ENCODE measurements at regions not wholly inside any gene's neighbourhood (a gene's known extent, or its start where the extent isn't known, plus 50 kb on each side); places are given as distances from the start of the nearest gene placed in this dataset.

DNA sequence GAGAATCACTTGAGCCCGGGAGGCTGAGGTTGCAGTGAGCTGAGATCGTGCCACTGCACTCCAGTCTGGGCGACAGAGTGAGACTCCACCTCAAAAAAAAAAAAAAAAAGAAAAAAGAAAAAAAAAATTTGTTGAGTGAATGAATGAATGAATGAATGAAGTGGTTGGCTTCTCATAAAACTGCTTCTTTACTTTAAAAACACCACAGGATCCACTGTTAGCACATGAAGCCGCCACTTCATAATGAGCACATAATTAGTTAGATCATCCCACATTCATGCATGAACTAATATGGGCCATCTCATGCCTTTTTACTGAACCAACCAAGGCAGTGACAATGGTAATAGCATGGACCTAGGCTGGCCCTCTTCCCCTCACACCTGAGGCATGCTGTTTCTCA, 135.0 kb upstream of the XYLT1 start:
- Histone ChIP-seq H3K4me3 (ENCODE audit: low read length in 2 of 2) (no peak overlapping the region), H3K9me3 (ENCODE audit: control insufficient read depth, low read length) (no peaks in the 10 kb centered on the region), H3K36me3 (ENCODE audit: control insufficient read depth in 1 of 2, insufficient read depth in 2 of 2, low read length in 1 of 2) (no peaks in the 10 kb centered on the region), H3K27ac (ENCODE audit: low read depth in 1 of 2, low read length in 2 of 2) (no peak overlapping the region), H3K4me1 (ENCODE audit: control insufficient read depth in 1 of 2, insufficient read depth in 2 of 2, low read length in 2 of 2) (no peaks in the 10 kb centered on the region), H3K27me3 (ENCODE audit: control insufficient read depth in 1 of 2, insufficient read depth in 2 of 2, low read length in 1 of 2) (peaks cover 0 to 2% of the 10 kb centered on the region in 2 donors)
- WGBS, 2 donors: 92 to 96% methylated on average over 4 of the region's 4 CpGs
- ATAC-seq (ENCODE audit: low FRiP score): no peak
- intact Hi-C loops (cut with DNase I): no loop called here
- DNase-seq: no peak

DNA sequence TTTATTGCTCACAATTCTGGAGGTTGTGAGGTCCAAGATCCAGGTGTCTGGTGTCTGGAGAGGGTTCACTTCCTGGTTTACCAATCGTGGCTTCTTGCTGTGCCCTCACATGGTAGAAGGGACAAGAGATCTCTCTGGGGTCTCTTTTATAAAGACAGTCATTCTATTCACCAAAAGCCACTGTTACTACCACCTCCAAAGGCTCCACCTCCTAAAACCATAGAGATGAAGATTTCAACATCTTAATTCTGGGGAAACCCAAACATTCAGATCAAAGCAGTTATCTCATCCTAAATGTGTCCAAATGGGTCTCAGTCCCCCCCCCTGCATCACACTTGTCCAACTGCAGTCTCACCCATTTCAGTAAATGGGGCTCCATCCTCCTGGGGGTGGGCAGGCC, 132.9 kb upstream of the XYLT1 start:
- 29 to 40% methylated on average over 1 of the region's 1 CpG for WGBS, 2 donors
- no peak for DNase-seq
- no peak for ATAC-seq (ENCODE audit: low FRiP score)

DNA sequence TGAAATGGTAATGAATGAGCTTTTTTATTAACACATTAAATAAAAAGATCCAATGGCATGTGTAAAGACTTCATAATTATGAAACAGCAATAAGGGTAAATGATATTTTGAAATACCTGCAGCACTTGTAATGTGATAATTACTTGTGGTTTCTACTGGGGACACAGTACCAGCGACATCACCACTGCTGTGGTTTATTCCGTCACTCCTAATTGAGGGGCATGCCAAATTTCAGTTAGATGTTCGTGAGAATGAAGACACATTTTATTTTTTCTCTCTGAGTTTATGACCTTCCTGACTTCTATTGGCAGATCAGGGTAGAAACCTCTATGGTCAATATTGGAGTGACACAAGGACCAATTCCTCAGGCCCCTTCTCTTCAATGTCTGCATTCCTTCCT, 131.9 kb upstream of the XYLT1 start:
- H3K4me3 ChIP-seq (ENCODE audit: low read length in 2 of 2): no peak overlapping the region
- peaks cover 1% of the 10 kb centered on the region for H3K9me3 ChIP-seq (ENCODE audit: control insufficient read depth, low read length)
- H3K4me1 ChIP-seq (ENCODE audit: control insufficient read depth in 1 of 2, insufficient read depth in 2 of 2, low read length in 2 of 2): no peaks in the 10 kb centered on the region
- H3K27me3 ChIP-seq (ENCODE audit: control insufficient read depth in 1 of 2, insufficient read depth in 2 of 2, low read length in 1 of 2): peaks cover 0 to 2% of the 10 kb centered on the region in 2 donors
- no peaks in the 10 kb centered on the region for H3K36me3 ChIP-seq (ENCODE audit: control insufficient read depth in 1 of 2, insufficient read depth in 2 of 2, low read length in 1 of 2)
- ATAC-seq (ENCODE audit: low FRiP score) (no peak), DNase-seq (no peak)
- 69 to 75% methylated on average over 3 of the region's 3 CpGs for WGBS, 2 donors
- intact Hi-C loops (cut with DNase I): no loop called here
- H3K27ac ChIP-seq (ENCODE audit: low read depth in 1 of 2, low read length in 2 of 2): no peak overlapping the region

More for the DNA sequence above, 132.9 kb upstream of the XYLT1 start:
- no peaks in the 10 kb centered on the region for H3K4me1 ChIP-seq (ENCODE audit: control insufficient read depth in 1 of 2, insufficient read depth in 2 of 2, low read length in 2 of 2)
- H3K4me3 ChIP-seq (ENCODE audit: low read length in 2 of 2): no peak overlapping the region
- intact Hi-C loops (cut with DNase I): no loop called here
- H3K27ac ChIP-seq (ENCODE audit: low read depth in 1 of 2, low read length in 2 of 2): no peak overlapping the region
- peaks cover 0 to 2% of the 10 kb centered on the region in 2 donors for H3K27me3 ChIP-seq (ENCODE audit: control insufficient read depth in 1 of 2, insufficient read depth in 2 of 2, low read length in 1 of 2)
- peaks cover 1% of the 10 kb centered on the region for H3K9me3 ChIP-seq (ENCODE audit: control insufficient read depth, low read length)
- H3K36me3 ChIP-seq (ENCODE audit: control insufficient read depth in 1 of 2, insufficient read depth in 2 of 2, low read length in 1 of 2): no peaks in the 10 kb centered on the region

DNA sequence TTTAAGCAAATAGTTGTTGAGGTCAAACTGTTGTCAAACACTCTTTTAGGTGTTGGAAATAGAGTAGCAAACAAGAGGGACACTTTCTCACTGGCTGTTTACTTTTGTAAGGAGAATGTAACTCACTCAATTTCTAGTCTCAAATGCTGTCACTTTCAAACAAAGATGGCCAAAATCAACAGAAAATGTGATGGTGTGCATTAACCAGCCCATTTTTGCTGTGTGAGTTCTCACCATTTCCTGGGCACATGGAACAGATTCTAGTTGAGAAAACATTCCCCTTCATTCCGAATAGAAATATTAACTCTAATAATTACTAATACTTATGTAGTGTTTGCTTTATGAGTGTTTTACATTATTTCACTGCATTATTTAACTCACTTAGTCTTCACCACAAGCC, 128.2 kb upstream of the XYLT1 start:
- H3K36me3 ChIP-seq (ENCODE audit: control insufficient read depth in 1 of 2, insufficient read depth in 2 of 2, low read length in 1 of 2): no peaks in the 10 kb centered on the region
- peaks cover 0 to 2% of the 10 kb centered on the region in 2 donors for H3K27me3 ChIP-seq (ENCODE audit: control insufficient read depth in 1 of 2, insufficient read depth in 2 of 2, low read length in 1 of 2)
- intact Hi-C loops (cut with DNase I): no loop called here
- no peak overlapping the region for H3K27ac ChIP-seq (ENCODE audit: low read depth in 1 of 2, low read length in 2 of 2)
- DNase-seq: no peak
- H3K9me3 ChIP-seq (ENCODE audit: control insufficient read depth, low read length): peaks cover 1% of the 10 kb centered on the region
- H3K4me1 ChIP-seq (ENCODE audit: control insufficient read depth in 1 of 2, insufficient read depth in 2 of 2, low read length in 2 of 2): no peaks in the 10 kb centered on the region
- no peak for ATAC-seq (ENCODE audit: low FRiP score)
- no peak overlapping the region for H3K4me3 ChIP-seq (ENCODE audit: low read length in 2 of 2)
- WGBS, 2 donors: 77 to 82% methylated on average over 1 of the region's 1 CpG

DNA sequence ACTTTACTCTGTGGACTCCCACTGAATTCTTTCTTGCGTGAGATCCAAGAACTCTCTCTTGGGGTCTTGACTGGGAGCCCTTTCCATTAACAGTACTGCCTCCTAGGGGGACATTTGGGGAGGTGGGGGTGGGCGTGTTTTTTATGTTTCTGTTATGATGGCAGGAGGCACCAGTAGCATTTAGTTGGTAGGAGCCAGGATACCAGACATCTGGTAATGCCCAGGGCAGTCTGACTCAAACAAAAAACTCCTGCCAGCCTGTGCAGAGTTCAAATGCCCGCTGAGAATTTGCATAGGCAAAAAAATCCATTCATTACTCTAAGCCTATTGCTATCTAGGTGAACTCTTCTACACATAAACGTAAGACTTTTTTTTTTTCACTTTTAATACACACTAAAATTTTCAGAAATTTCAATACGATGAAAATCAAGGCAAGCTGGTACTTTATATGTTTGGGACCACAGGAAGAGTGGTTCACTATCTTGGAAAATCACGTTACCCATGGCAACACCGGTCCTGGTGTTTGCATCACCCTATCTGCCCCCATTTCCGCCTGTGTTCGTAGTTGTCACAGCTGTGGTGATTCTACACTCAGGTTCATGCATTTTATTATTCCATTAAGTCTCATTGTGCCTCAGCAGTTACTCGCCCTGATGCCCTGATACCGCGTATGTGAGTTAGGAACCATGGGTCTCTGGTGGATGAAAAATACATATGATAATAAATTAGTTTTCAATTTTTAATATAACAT, 121.1 kb upstream of the XYLT1 start:
- Histone ChIP-seq H3K4me1 (ENCODE audit: control insufficient read depth in 1 of 2, insufficient read depth in 2 of 2, low read length in 2 of 2) (no peaks in the 10 kb centered on the region), H3K36me3 (ENCODE audit: control insufficient read depth in 1 of 2, insufficient read depth in 2 of 2, low read length in 1 of 2) (no peaks in the 10 kb centered on the region), H3K4me3 (ENCODE audit: low read length in 2 of 2) (no peak overlapping the region), H3K27me3 (ENCODE audit: control insufficient read depth in 1 of 2, insufficient read depth in 2 of 2, low read length in 1 of 2) (peaks cover 0 to 5% of the 10 kb centered on the region in 2 donors), H3K27ac (ENCODE audit: low read depth in 1 of 2, low read length in 2 of 2) (no peak overlapping the region), H3K9me3 (ENCODE audit: control insufficient read depth, low read length) (no peaks in the 10 kb centered on the region)
- no peak for ATAC-seq (ENCODE audit: low FRiP score)
- 77 to 79% methylated on average over 12 of the region's 12 CpGs for WGBS, 2 donors
- DNase-seq: no peak
- intact Hi-C loops (cut with DNase I): no loop called here

DNA sequence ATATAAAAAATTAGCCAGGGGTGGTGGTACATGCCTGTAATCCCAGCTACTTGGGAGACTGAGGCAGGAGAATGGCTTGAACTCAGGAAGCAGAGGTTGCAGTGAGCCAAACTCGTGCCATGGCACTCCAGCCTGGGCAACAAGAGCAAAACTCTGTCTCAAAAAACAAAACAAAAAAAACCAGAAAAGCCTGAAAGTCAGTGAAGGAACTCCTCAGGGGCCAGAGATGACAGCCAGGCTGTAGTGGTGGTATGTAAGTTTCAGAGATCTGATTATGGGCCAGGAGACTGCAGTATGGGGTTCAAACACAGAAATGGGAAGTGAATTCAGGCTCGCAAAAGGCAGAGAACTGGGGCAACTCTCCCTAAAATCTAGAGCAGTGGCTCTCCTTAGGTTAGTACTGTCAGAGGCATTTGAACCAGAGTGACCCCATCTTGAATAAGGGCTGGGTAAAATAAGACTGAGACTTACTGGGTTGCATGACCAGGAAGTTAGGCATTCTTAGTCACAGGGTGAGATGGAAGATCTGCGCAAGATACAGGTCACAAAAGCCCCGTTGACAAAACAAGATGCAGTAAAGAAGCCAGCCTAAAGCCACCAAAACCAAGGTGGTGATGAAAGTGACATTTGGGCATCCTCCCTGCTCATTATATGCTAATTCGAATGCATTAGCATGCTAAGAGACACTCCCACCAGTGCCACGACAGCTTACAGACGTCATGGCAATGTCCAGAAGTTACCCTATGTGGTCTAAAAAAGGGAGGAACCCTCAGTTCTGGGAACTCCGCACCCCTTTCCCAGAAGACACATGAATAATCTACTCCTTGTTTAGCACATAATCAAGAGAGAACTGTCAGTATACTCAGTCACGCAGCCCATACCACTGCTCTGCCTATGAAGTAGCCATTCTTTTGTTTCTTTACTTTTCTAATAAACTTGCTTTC, 120.2 kb upstream of the XYLT1 start:
- ATAC-seq (ENCODE audit: low FRiP score) (no peak), DNase-seq (no peak)
- Histone ChIP-seq H3K4me3 (ENCODE audit: low read length in 2 of 2) (no peak overlapping the region), H3K27ac (ENCODE audit: low read depth in 1 of 2, low read length in 2 of 2) (no peak overlapping the region), H3K27me3 (ENCODE audit: control insufficient read depth in 1 of 2, insufficient read depth in 2 of 2, low read length in 1 of 2) (peaks cover 0 to 5% of the 10 kb centered on the region in 2 donors), H3K9me3 (ENCODE audit: control insufficient read depth, low read length) (no peaks in the 10 kb centered on the region), H3K36me3 (ENCODE audit: control insufficient read depth in 1 of 2, insufficient read depth in 2 of 2, low read length in 1 of 2) (no peaks in the 10 kb centered on the region), H3K4me1 (ENCODE audit: control insufficient read depth in 1 of 2, insufficient read depth in 2 of 2, low read length in 2 of 2) (no peaks in the 10 kb centered on the region)
- intact Hi-C loops (cut with DNase I): no loop called here
- 72 to 74% methylated on average over 9 of the region's 9 CpGs for WGBS, 2 donors

DNA sequence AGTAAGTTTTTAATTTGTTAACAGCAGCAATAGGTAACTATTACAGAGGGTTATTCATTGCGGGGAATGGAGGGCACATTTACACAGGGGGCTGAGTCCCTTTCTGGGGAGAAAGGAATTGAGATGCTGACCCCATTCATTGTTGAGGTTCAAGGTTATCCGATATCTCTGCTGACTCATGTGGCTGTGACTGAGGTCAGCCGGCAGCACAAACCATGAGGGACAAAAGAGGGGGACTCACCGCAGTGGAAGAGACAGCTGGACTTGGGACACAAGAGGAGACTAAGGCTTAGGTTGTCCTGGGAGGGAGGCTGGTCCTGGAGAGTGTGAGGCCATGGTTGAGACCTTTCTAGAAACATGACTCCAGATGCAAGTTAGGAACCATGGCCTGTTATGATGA, 119.1 kb upstream of the XYLT1 start:
- intact Hi-C loops (cut with DNase I): loop anchor here in 1 of 2 donors (10.0 kb wide), 1 partner anchor 395 kb away; no protein-coding TSS in a partner anchor
- no peak for ATAC-seq (ENCODE audit: low FRiP score)
- 86 to 87% methylated on average over 4 of the region's 4 CpGs for WGBS, 2 donors

DNA sequence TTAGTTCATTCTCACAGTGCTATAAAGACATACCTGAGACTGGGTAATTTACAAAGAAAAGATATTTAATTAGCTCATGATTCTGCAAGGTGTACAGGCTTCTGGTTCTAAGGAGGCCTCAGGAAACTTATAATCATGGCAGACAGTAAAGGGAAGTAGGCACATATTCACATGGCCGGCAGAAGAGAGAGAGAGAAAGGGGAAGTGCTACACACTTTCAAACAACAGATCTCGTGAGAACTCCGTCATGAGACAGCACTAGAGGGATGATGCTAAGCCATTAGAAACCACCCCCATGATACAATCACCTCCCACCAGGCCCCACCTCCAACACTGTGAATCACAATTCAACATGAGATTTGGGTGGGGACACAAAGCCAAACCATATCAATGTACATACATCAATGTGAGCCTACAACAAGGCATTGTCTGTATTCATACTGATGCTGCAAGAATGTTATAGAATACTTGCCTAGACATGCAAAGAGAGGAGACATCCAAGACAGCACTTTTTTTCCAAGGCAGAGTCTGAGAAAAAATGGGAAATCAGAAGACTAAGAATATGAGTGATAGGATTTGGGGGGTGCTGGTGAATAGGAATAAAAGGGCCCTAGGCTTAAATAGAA, 114.8 kb upstream of the XYLT1 start:
- 81 to 84% methylated on average over 3 of the region's 3 CpGs for WGBS, 2 donors

More for the DNA sequence above, 119.1 kb upstream of the XYLT1 start:
- Histone ChIP-seq H3K36me3 (ENCODE audit: control insufficient read depth in 1 of 2, insufficient read depth in 2 of 2, low read length in 1 of 2) (no peaks in the 10 kb centered on the region), H3K27ac (ENCODE audit: low read depth in 1 of 2, low read length in 2 of 2) (no peak overlapping the region), H3K4me3 (ENCODE audit: low read length in 2 of 2) (no peak overlapping the region), H3K4me1 (ENCODE audit: control insufficient read depth in 1 of 2, insufficient read depth in 2 of 2, low read length in 2 of 2) (no peaks in the 10 kb centered on the region), H3K9me3 (ENCODE audit: control insufficient read depth, low read length) (no peaks in the 10 kb centered on the region), H3K27me3 (ENCODE audit: control insufficient read depth in 1 of 2, insufficient read depth in 2 of 2, low read length in 1 of 2) (peaks cover 0 to 5% of the 10 kb centered on the region in 2 donors)
- no peak for DNase-seq

More for the DNA sequence above, 114.8 kb upstream of the XYLT1 start:
- Histone ChIP-seq H3K4me1 (ENCODE audit: control insufficient read depth in 1 of 2, insufficient read depth in 2 of 2, low read length in 2 of 2) (no peaks in the 10 kb centered on the region), H3K27me3 (ENCODE audit: control insufficient read depth in 1 of 2, insufficient read depth in 2 of 2, low read length in 1 of 2) (peaks cover 0 to 5% of the 10 kb centered on the region in 2 donors), H3K36me3 (ENCODE audit: control insufficient read depth in 1 of 2, insufficient read depth in 2 of 2, low read length in 1 of 2) (no peaks in the 10 kb centered on the region), H3K4me3 (ENCODE audit: low read length in 2 of 2) (no peak overlapping the region), H3K27ac (ENCODE audit: low read depth in 1 of 2, low read length in 2 of 2) (no peak overlapping the region), H3K9me3 (ENCODE audit: control insufficient read depth, low read length) (no peaks in the 10 kb centered on the region)
- intact Hi-C loops (cut with DNase I): loop anchor here in 1 of 2 donors (10.0 kb wide), 1 partner anchor 391 kb away; no protein-coding TSS in a partner anchor
- ATAC-seq (ENCODE audit: low FRiP score): no peak
- no peak for DNase-seq
